ENCODE measurements at regions not wholly inside any gene's neighbourhood (a gene's known extent, or its start where the extent isn't known, plus 50 kb on each side); places are given as distances from the start of the nearest gene placed in this dataset.
"Not testable (repeated sequence)": the region's sequence is repeated elsewhere in the genome, so short reads cannot be mapped to it uniquely, and the experiment has no call there.

- DNase-seq (ENCODE audit: low spot score) = no peak
- in situ Hi-C loops (cut with HindIII; ENCODE audit: low sequenced_read_pairs) = no loop called here
Measured at GRCh38 chr5:75002271-75002670, 50.1 kb downstream of the GCNT4 start.

GRCh38 chr5:74995926-74996325 lies 56.4 kb downstream of the GCNT4 start:
- in situ Hi-C loops (cut with HindIII; ENCODE audit: low sequenced_read_pairs) = no loop called here
- no peak for DNase-seq (ENCODE audit: low spot score)

- in situ Hi-C loops (cut with HindIII; ENCODE audit: low sequenced_read_pairs) = no loop called here
- peak; percentile 72 for DNase-seq (ENCODE audit: low spot score)
Measured at GRCh38 chr5:74994826-74995225, 57.5 kb downstream of the GCNT4 start.

- DNase-seq (ENCODE audit: low spot score) = peak; percentile 42
- in situ Hi-C loops (cut with HindIII; ENCODE audit: low sequenced_read_pairs) = no loop called here
Measured at GRCh38 chr5:74993743-74994142, 58.6 kb downstream of the GCNT4 start.

DNA sequence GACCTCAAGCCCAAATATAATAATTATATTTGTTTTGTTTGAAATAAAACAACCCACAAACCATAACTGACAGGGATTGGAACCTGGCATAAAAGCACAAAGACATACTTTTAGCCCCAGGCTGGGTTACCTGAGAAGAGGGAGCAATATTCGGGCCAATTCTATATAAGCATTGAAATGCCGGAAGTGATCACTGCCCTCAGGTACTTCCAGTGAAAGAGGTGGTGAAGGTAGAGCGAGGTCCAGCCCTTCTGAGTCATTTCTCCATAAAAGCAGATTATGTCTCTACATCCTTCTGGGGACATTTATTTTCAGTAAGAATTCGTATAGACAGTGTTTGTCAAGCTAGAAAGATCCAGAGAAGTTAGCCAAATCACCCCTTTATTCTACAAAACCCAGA lies 59.6 kb downstream of the GCNT4 start:
- DNase-seq (ENCODE audit: low spot score) = no peak
- in situ Hi-C loops (cut with HindIII; ENCODE audit: low sequenced_read_pairs) = no loop called here

GRCh38 chr5:74991522-74991921 lies 60.8 kb downstream of the GCNT4 start:
- no peak for DNase-seq (ENCODE audit: low spot score)
- in situ Hi-C loops (cut with HindIII; ENCODE audit: low sequenced_read_pairs) = no loop called here

DNA sequence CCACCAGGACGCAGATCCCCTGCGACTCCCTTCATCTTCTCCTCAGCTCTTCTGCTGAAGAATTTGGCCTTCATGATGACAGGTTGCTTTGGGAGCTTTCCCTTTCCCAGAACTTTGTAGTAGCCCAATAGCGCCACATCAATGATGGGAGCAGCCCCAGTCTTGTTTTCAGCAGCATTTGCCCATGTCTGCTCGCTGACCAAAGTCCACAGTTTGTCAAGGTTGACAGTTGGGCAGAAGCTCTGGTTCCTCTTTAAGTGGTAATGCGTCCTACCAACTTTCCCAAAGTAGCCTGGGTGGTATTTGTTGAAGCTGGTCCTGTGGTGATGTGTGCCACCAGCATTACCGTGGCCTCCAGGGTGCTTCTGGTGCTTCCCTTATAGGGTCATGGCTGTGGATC lies 62.2 kb downstream of the GCNT4 start:
- in situ Hi-C loops (cut with HindIII; ENCODE audit: low sequenced_read_pairs) = no loop called here
- DNase-seq (ENCODE audit: low spot score) = no peak

DNA sequence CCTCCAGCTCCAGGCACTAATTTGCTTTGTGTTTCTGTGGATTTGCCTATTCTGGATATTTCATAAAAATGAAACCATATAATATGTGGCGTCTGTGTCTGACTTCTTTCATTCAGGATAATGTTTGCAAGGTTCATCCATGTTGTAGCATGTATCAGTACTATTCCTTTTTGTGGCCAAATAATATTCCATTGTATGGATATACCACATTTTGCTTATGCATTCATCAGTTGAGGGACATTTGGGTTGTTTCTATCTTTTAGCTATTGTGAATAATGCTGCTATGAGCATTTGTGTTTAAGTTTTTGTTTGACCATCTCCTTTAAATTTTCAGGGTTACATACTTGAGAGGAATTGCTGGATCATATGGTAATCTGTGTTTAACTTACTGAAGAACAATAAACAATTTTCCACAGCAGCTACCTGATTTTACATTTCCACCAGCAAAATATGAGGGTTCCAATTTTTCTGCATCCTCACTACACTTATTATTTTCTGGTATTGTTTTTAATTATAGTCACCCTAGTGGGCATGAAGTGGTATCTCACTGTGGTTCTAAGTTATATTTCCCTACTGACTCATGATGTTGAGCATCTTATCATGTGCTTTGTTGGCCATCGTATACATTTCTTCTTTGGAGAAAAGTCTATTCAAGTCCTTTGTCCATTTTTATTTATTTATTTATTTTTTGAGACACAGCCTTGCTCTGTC lies 63.9 kb downstream of the GCNT4 start:
- in situ Hi-C loops (cut with HindIII; ENCODE audit: low sequenced_read_pairs) = no loop called here
- DNase-seq (ENCODE audit: low spot score) = no peak

- no peak for DNase-seq (ENCODE audit: low spot score)
- in situ Hi-C loops (cut with HindIII; ENCODE audit: low sequenced_read_pairs) = no loop called here
Measured at GRCh38 chr5:74978345-74978744, 74.0 kb downstream of the GCNT4 start.

- no peak for DNase-seq (ENCODE audit: low spot score)
- in situ Hi-C loops (cut with HindIII; ENCODE audit: low sequenced_read_pairs) = no loop called here
Measured at GRCh38 chr5:74977471-74977870, 74.9 kb downstream of the GCNT4 start.

DNA sequence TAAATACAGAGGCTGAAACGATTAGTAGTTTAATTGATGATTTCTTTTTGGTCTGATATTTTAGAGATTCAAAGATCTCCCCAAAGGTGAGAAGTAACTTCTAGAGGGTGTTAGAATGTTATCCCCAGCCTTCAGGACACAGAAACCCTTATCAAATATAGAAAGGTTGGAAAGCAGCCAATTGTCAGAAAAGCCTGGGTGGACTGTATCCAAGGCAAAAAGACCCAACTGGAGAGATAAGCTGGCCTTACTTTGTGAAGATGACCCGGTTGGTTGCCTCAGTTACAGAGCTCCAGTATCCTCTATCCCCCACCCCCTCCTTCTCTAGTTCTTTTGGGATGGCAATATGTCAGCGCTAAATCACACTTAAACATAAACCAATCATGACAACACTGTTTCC lies 75.7 kb downstream of the GCNT4 start:
- no peak for DNase-seq (ENCODE audit: low spot score)
- in situ Hi-C loops (cut with HindIII; ENCODE audit: low sequenced_read_pairs) = no loop called here

DNA sequence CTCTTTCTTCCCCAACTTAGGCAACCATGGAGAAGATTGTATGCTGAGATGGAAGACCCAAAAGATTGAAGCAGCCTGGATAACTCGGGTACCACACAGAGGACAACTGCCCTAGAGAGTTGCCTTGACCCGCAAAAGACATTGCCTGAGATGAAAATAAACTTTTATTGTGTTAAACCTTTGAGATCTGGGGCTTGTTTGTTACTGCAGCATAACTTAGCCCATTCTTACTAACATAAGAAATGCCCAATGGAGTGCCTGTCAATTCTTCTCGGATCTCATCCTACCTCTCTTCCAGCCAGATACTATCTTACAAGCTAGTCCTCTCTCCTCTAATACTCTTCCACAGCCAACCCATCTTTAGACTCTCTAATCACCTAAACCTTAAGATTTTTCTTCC lies 76.8 kb downstream of the GCNT4 start:
- DNase-seq (ENCODE audit: low spot score) = no peak
- in situ Hi-C loops (cut with HindIII; ENCODE audit: low sequenced_read_pairs) = no loop called here

GRCh38 chr5:74974451-74975091 lies 77.8 kb downstream of the GCNT4 start:
- DNase-seq (ENCODE audit: low spot score) = no peak
- in situ Hi-C loops (cut with HindIII; ENCODE audit: low sequenced_read_pairs) = no loop called here

DNA sequence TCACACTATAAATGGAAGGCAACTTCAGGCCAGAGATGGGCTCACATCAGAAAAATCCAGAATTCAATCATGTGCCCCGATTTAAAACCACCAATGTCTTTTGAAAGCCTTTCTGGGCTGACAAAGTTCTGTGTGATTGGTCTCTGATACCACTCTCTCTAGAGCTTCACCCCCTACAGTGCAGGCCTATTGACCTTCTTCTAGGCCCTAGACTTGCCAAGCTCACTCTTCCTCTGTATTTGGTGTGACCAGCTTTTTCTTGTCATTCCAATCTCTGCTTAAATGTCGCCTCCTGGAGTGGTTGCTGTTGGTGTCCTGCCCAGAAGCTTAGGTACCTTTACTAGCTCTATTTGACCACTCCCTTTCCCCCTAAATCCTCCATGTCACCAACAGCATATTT lies 78.7 kb downstream of the GCNT4 start:
- no peak for DNase-seq (ENCODE audit: low spot score)
- in situ Hi-C loops (cut with HindIII; ENCODE audit: low sequenced_read_pairs) = no loop called here

DNA sequence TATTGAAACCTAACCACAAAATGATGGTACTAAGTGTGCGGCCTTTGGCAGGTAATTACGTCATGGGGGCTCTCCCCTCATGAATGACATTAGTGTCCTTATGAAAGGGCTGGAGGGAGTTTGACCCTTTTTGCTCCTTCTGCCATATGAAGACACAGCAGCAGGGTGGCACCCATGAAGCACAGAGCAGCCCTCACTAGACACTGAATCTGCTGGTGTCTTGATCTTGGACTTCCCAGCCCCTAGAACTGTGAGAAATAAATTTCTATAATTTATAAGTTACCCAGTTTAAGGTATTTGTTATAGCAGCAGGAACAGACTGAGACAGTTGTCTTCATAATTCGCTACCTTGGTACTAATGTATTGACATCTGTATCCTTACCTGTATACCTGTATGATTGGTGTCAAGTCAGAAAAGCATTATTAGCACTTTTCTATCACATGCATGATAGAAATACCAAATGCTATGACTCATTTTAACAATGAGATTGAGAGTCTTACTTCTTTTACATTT lies 80.4 kb downstream of the GCNT4 start:
- DNase-seq (ENCODE audit: low spot score) = no peak
- in situ Hi-C loops (cut with HindIII; ENCODE audit: low sequenced_read_pairs) = no loop called here

- in situ Hi-C loops (cut with HindIII; ENCODE audit: low sequenced_read_pairs) = not testable (repeated sequence)
Measured at GRCh38 chr5:74970891-74971290, 81.5 kb downstream of the GCNT4 start.

GRCh38 chr5:74969726-74970125 lies 82.6 kb downstream of the GCNT4 start:
- in situ Hi-C loops (cut with HindIII; ENCODE audit: low sequenced_read_pairs) = no loop called here
- no peak for DNase-seq (ENCODE audit: low spot score)

More at GRCh38 chr5:74970891-74971290, 81.5 kb downstream of the GCNT4 start:
- not testable (repeated sequence) for DNase-seq (ENCODE audit: low spot score)

GRCh38 chr5:74966141-74967026 lies 86.0 kb downstream of the GCNT4 start:
- DNase-seq (ENCODE audit: low spot score) = no peak
- in situ Hi-C loops (cut with HindIII; ENCODE audit: low sequenced_read_pairs) = no loop called here

GRCh38 chr5:74963407-74963806 lies 89.0 kb downstream of the GCNT4 start:
- DNase-seq (ENCODE audit: low spot score) = no peak
- in situ Hi-C loops (cut with HindIII; ENCODE audit: low sequenced_read_pairs) = no loop called here

GRCh38 chr5:74957906-74958305 lies 91.7 kb upstream of the FAM169A start:
- in situ Hi-C loops (cut with HindIII; ENCODE audit: low sequenced_read_pairs) = no loop called here

More at GRCh38 chr5:74957906-74958305, 91.7 kb upstream of the FAM169A start:
- DNase-seq (ENCODE audit: low spot score) = no peak
